Keratinocyte (primary cell): ENCODE measurements at regions not wholly inside any gene's neighbourhood (a gene's known extent, or its start where the extent isn't known, plus 50 kb on each side); places are given as distances from the start of the nearest gene placed in this dataset.

Source experiments
- CTCF ChIP-seq, 3 experiments: IDR thresholded peaks in 1 of 3; conservative IDR thresholded peaks in 1 of 3; optimal IDR thresholded peaks in 1 of 3; 2 replicates in 2 of 3; 3 replicates in 1 of 3; pipeline versions ENCODE3 to v1.5.1; 2011; ENCODE audit warnings: low read length in 3 of 3, mild to moderate bottlenecking in 3 of 3, moderate library complexity in 2 of 3, control low read depth in 1 of 3, inconsistent platforms in 1 of 3; ENCODE audit not compliant: insufficient read depth in 2 of 3; ENCODE audit errors: extremely low read depth in 1 of 3
- EZH2 ChIP-seq: IDR thresholded peaks from one replicate; pipeline ENCODE4 v1.6.1; 2012; ENCODE audit warnings: inconsistent platforms, mild to moderate bottlenecking, low read length, moderate library complexity

GRCh38 chr6:165905744-165906143 lies 242.7 kb upstream of the PDE10A start:
- TF ChIP-seq CTCF (optimal IDR thresholded peaks at IDR 0.05 in 1 of 3, IDR thresholded peaks at IDR 0.05 in 1 of 3, conservative IDR thresholded peaks at IDR 0.05 in 1 of 3; ENCODE audit: extremely low read depth in 1 of 3, insufficient read depth in 2 of 3, low read length in 3 of 3) (no peak), EZH2 (no peak)
